ENCODE measurements at regions not wholly inside any gene's neighbourhood (a gene's known extent, or its start where the extent isn't known, plus 50 kb on each side); places are given as distances from the start of the nearest gene placed in this dataset.
A peak's percentile ranks its signal among the peaks of the same experiment; 100 is the strongest.

DNA sequence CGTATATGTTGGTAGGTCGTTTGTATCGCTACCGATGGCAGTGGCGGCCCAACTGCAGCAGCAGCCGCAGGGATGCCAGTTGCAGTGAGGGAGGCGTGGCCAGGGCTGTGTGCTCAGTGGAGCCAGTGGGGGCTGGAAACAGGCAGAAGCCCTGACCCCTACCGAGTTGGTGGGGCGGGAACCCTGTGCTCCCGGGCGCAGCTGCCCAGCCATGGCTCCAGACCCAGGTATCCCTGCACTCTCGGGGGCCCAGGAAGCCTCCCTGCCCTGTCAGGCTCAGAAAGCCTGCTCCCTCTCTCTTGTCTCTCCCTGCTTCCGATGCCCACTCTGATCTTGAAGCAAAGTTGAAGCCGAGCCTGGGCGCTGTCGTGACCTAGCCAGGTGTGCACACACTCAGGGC is 78.6 kb upstream of the ITGB1 start:
- no peak for DNase-seq
- H3K4me1 ChIP-seq, result peaks cover 15% of the 10 kb centered on the region
- H3K36me3 ChIP-seq (replicated peaks in 1 of 2; ENCODE audit: insufficient read depth in 1 of 2, low read depth in 2 of 2), result no peaks in the 10 kb centered on the region
- WGBS, 2 donors, result 75 to 92% methylated on average over 4 to 16 of the region's 16 CpGs
- H3K9me3 ChIP-seq, result no peaks in the 10 kb centered on the region
- no peak for ATAC-seq
- intact Hi-C loops (cut with DNase I), result no loop called here
- no peak overlapping the region for H3K4me3 ChIP-seq
- no peaks in the 10 kb centered on the region for H3K27me3 ChIP-seq
- TF ChIP-seq CTCF (IDR thresholded peaks at IDR 0.05) (no peak), POLR2A (IDR thresholded peaks at IDR 0.05) (no peak)
- no peak overlapping the region for H3K27ac ChIP-seq

DNA sequence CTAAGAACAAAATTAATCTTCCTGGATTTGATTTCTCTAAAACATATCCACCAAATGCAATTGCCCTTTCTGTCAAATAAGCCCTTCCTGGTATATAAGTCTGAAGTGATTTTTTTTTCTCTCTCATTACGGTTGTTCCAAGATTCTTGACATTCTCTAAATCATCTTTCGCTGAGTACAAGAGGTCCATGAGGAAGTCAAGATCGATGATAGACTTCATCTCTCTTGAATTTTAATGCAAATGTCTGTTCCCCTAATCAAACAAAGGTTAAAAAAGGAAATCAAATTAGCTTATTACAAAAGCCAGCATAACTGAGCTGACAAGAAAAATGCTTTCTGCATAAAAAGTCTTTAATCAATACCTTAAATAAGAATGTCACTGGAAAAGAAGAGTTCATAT is 77.4 kb upstream of the ITGB1 start:
- TF ChIP-seq CTCF (IDR thresholded peaks at IDR 0.05) (no peak), POLR2A (IDR thresholded peaks at IDR 0.05) (no peak)
- H3K27me3 ChIP-seq, result no peaks in the 10 kb centered on the region
- H3K27ac ChIP-seq, result no peak overlapping the region
- no peaks in the 10 kb centered on the region for H3K9me3 ChIP-seq
- no peak overlapping the region for H3K4me3 ChIP-seq
- H3K36me3 ChIP-seq (replicated peaks in 1 of 2; ENCODE audit: insufficient read depth in 1 of 2, low read depth in 2 of 2), result no peaks in the 10 kb centered on the region
- 58 to 74% methylated on average over 3 of the region's 3 CpGs for WGBS, 2 donors
- intact Hi-C loops (cut with DNase I), result no loop called here
- H3K4me1 ChIP-seq, result peaks cover 2% of the 10 kb centered on the region
- ATAC-seq, result no peak
- DNase-seq, result no peak

DNA sequence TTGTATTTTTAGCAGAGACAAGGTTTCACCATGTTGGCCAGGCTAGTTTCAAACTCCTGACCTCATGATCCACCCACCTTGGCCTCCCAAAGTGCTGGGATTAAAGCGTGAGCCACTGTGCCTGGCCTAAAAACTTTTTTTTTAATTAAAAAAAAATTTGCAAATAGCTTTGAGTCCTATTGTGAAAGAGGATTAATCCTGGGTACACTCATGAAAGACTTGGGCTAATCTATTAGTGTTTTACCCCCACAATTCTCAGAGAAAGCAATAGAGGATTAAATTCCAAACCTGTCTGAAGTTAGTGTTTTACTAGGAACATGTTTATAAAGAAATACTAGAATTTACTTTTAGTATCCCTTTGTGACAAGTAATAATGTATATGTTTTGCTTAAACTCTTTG is 76.9 kb upstream of the ITGB1 start:
- H3K36me3 ChIP-seq (replicated peaks in 1 of 2; ENCODE audit: insufficient read depth in 1 of 2, low read depth in 2 of 2), result no peaks in the 10 kb centered on the region
- no peaks in the 10 kb centered on the region for H3K4me1 ChIP-seq
- WGBS, 2 donors, result 88 to 100% methylated on average over 1 of the region's 1 CpG
- TF ChIP-seq POLR2A (IDR thresholded peaks at IDR 0.05), result no peak
- TF ChIP-seq CTCF (IDR thresholded peaks at IDR 0.05), result no peak
- H3K4me3 ChIP-seq, result no peak overlapping the region
- intact Hi-C loops (cut with DNase I), result no loop called here
- no peaks in the 10 kb centered on the region for H3K27me3 ChIP-seq
- H3K9me3 ChIP-seq, result no peaks in the 10 kb centered on the region
- no peak overlapping the region for H3K27ac ChIP-seq
- DNase-seq (no peak), ATAC-seq (no peak)

DNA sequence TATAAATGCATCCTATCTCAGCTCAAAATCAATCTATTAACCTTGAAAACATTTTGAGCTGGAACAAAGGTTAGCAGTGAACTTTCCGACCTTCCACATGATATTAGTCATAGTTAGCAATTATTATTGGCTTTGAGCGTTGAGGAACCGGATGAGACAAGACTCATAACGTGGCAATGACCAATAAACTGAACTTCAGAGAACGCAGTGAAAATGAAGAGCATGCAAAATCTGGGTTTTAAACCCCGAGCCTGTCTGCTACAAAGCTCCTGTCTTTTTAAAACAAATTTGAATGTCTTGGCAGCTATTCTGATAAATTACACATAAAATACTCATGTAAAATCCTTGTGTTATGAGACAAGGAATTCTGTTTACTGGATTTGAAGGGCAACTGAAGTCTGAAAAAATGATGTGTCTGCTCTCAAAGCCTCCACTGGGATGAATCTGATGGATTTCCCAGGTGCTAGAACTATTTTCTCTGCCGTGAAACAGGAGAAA is 74.7 kb upstream of the ITGB1 start:
- intact Hi-C loops (cut with DNase I), result no loop called here
- ATAC-seq, result peak; percentile 62

More for the DNA sequence above, 74.7 kb upstream of the ITGB1 start:
- H3K4me1 ChIP-seq, result no peaks in the 10 kb centered on the region
- H3K9me3 ChIP-seq, result no peaks in the 10 kb centered on the region
- 39 to 55% methylated on average over 7 of the region's 7 CpGs for WGBS, 2 donors
- TF ChIP-seq POLR2A (IDR thresholded peaks at IDR 0.05) (no peak), CTCF (IDR thresholded peaks at IDR 0.05) (no peak)
- DNase-seq, result no peak
- peak overlapping the region in 1 of 4 donors; percentile 23 for H3K27ac ChIP-seq
- no peaks in the 10 kb centered on the region for H3K36me3 ChIP-seq (replicated peaks in 1 of 2; ENCODE audit: insufficient read depth in 1 of 2, low read depth in 2 of 2)
- H3K4me3 ChIP-seq, result no peak overlapping the region
- H3K27me3 ChIP-seq, result no peaks in the 10 kb centered on the region
